GM10248 (cell line): ENCODE measurements at regions not wholly inside any gene's neighbourhood (a gene's known extent, or its start where the extent isn't known, plus 50 kb on each side); places are given as distances from the start of the nearest gene placed in this dataset.

Experiments
- CTCF ChIA-PET: fragments of 300-600 bp; sonication (Branson Sonifier 250); formaldehyde crosslinking; extraction: SDS; loops from one replicate; lab custom pipeline; 2021; ENCODE audit warnings: antibody characterized with exemption; lab: Yijun Ruan, JAX
- POLR2A ChIA-PET: fragments of 350-650 bp; sonication (Branson Sonifier 250); formaldehyde crosslinking; extraction: SDS; loops from one replicate; lab custom pipeline; 2020; ENCODE audit warnings: antibody characterized with exemption; lab: Yijun Ruan, JAX
- DNase-seq: peaks from one replicate; pipeline ENCODE4 v3.0.0; 2012; ENCODE audit errors: extremely low spot score
- TF ChIP-seq, protein P1 (sequence below): IDR thresholded peaks from 2 replicates; pipeline ENCODE4 v1.5.1; 2012; ENCODE audit warnings: mild to moderate bottlenecking, low read depth; ENCODE audit errors: extremely low read depth, missing control alignments, control extremely low read depth

GRCh38 chr12:59036973-59037762 lies 116.9 kb upstream of the LRIG3 start:
- no peak for DNase-seq
- ChIA-PET CTCF (interaction anchor here (1.1 kb wide), 1 partner anchor 23 kb away, joined by 3 read pairs; no protein-coding TSS in a partner anchor), POLR2A (no interaction called here)
- TF ChIP-seq, protein P1, sequence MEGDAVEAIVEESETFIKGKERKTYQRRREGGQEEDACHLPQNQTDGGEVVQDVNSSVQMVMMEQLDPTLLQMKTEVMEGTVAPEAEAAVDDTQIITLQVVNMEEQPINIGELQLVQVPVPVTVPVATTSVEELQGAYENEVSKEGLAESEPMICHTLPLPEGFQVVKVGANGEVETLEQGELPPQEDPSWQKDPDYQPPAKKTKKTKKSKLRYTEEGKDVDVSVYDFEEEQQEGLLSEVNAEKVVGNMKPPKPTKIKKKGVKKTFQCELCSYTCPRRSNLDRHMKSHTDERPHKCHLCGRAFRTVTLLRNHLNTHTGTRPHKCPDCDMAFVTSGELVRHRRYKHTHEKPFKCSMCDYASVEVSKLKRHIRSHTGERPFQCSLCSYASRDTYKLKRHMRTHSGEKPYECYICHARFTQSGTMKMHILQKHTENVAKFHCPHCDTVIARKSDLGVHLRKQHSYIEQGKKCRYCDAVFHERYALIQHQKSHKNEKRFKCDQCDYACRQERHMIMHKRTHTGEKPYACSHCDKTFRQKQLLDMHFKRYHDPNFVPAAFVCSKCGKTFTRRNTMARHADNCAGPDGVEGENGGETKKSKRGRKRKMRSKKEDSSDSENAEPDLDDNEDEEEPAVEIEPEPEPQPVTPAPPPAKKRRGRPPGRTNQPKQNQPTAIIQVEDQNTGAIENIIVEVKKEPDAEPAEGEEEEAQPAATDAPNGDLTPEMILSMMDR: no peak

DNA sequence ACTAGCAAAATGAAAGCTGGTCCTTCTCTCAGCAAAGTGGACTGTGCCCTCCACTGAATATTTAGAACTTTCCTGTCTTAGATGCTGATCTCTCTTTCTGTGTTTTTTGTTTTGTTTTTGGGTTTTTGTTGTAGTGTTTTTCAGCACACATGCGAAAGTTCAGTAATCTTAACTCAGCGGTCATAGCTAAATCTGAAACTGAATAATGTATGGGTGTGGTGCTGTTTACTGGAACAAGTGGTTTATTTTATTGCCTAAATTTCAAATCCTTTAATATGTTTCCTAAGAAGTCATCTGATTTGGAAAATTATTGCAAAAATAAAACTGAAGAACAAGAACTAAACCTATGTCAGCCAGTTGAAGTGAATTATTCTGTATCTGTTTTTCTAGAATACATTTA lies 116.0 kb upstream of the LRIG3 start:
- TF ChIP-seq, protein P1: no peak
- DNase-seq: no peak
- POLR2A ChIA-PET: interaction anchor here (0.5 kb wide), 1 partner anchor 1487 kb away, joined by 4 read pairs; no protein-coding TSS in a partner anchor
- CTCF ChIA-PET: interaction anchor here (1.1 to 1.5 kb wide), 2 partner anchors 12 to 23 kb away, joined by 3 read pairs; no protein-coding TSS in a partner anchor

GRCh38 chr12:59031313-59031712 lies 111.0 kb upstream of the LRIG3 start:
- TF ChIP-seq, protein P1: no peak
- POLR2A ChIA-PET: no interaction called here
- CTCF ChIA-PET: interaction anchor here (1.0 kb wide), 1 partner anchor 11 kb away, joined by 5 read pairs; no protein-coding TSS in a partner anchor
- DNase-seq: no peak

DNA sequence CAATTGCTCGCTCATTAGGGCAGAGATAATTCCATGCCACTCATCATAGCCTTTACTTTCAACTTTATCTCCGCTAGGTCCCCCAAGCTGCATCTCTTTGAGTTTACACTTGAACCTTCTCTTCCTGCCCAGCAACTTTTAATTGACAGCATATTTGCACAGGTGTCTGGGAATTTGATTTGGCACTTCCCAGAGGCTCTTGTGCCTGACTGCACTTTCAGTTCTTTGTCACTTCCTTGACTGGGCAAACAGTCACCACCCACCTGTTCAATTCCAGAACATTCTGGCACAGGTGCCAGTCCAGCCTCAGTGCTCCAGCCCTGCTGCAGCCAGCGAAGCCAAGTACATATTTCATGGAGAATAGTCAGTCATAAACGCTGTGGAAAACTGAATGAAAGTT lies 110.1 kb upstream of the LRIG3 start:
- ChIA-PET CTCF (no interaction called here), POLR2A (interaction anchor here (0.6 kb wide), 1 partner anchor 45 kb away, joined by 8 read pairs; no protein-coding TSS in a partner anchor)
- no peak for DNase-seq
- TF ChIP-seq, protein P1: no peak

DNA sequence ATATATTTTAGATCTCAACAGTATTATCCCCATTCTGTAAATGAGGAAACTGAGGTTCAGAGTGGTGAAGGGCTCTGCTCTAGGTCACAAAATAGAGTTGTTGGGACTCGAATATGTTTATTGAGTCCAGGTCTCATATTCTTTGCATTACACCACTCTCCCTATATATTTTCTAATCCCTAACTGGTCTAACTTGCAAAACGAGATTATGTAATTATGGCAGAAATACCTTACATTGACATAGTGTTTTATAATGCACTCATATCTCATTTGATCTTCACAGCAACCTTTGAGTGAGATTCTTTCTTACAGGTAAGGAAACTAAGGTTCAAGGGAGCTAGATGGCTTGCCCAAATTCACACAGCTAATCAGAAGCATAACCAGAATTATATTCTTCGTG lies 106.9 kb upstream of the LRIG3 start:
- DNase-seq: no peak
- ChIA-PET POLR2A (no interaction called here), CTCF (interaction anchor here (1.4 kb wide), 1 partner anchor 18 kb away, joined by 3 read pairs; no protein-coding TSS in a partner anchor)
- TF ChIP-seq, protein P1: no peak

- DNase-seq: no peak
- POLR2A ChIA-PET: no interaction called here
- TF ChIP-seq, protein P1: no peak
- CTCF ChIA-PET: interaction anchor here (1.3 to 1.5 kb wide), 2 partner anchors 10 to 11 kb away, joined by 3 to 5 read pairs; no protein-coding TSS in a partner anchor
Measured at GRCh38 chr12:59023861-59024424, 103.6 kb upstream of the LRIG3 start.
